PC-9 (cell line): ENCODE measurements at regions not wholly inside any gene's neighbourhood (a gene's known extent, or its start where the extent isn't known, plus 50 kb on each side); places are given as distances from the start of the nearest gene placed in this dataset.

Source experiments
- CTCF ChIP-seq: fragments of 200-600 bp; sonication (generic); conservative IDR thresholded peaks from 2 replicates; pipeline ENCODE4 v1.6.1; 2017; ENCODE audit warnings: mixed run types, antibody characterized with exemption, mild to moderate bottlenecking, moderate library complexity
- EZH2 ChIP-seq: fragments of 200-600 bp; sonication (generic); IDR thresholded peaks from 2 replicates; pipeline ENCODE4 v1.8.0; 2017; ENCODE audit warnings: antibody characterized with exemption, low read depth

- TF ChIP-seq CTCF (no peak), EZH2 (no peak)
These were observed 227.6 kb downstream of the MINAR1 start for GRCh38 chr15:79659691-79660090.
